Ovary (tissue), 3 donors: ENCODE measurements at regions not wholly inside any gene's neighbourhood (a gene's known extent, or its start where the extent isn't known, plus 50 kb on each side); places are given as distances from the start of the nearest gene placed in this dataset.

ENCODE experiments used
- EP300 ChIP-seq: sonication (generic); formaldehyde crosslinking; IDR thresholded peaks from one replicate; pipeline ENCODE4 v1.6.1; 2017; ENCODE audit warnings: antibody characterized with exemption
- POLR2A ChIP-seq: fragments of 450-650 bp; IDR thresholded peaks from one replicate; pipeline ENCODE4 v1.6.1; 2017; ENCODE audit warnings: antibody characterized with exemption, mild to moderate bottlenecking, moderate library complexity
- TF ChIP-seq, protein P1 (sequence below), 3 donors: fragments of 450-650 bp in 2 of 3; fragments of 200-600 bp in 1 of 3; IDR thresholded peaks; one replicate each; pipeline versions ENCODE4 v1.5.1 to v1.8.0; 2016 to 2022; ENCODE audit warnings: antibody characterized with exemption in 3 of 3, mild to moderate bottlenecking in 1 of 3
- donor health status: DM: no; HTN: no; CAD: no.

DNA sequence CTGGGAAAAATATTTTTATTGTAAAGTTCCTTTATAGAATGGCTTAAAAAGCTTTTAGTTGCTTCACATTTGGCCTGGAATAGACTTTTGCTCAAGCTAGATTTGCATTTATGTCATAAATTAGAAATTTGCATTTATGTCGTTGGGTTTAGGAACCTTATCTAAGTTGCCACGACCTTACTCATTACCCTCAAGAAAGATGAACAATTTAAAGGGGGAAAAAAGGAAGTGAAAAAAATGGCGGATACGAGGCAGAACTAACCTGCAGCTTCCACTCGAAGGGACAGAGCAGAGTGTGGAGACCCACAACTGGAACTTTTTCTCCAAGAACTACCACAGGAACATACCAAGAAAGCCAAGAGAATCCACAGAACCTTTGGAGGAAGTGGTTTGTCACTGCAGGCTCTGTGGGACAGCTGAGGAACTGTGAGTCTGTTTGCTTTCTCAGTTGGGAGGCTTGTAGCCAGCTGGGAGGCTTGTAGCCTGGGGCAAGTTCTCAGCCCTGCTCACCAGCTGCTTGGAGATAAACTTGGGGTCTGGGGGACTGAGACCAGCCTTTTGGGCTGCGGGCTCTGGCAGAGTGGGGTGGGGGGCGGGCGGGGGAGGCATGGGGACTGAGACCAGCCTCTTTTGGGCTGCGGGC is 349.9 kb upstream of the MEIS1 start:
- TF ChIP-seq POLR2A: no peak
- TF ChIP-seq, protein P1, sequence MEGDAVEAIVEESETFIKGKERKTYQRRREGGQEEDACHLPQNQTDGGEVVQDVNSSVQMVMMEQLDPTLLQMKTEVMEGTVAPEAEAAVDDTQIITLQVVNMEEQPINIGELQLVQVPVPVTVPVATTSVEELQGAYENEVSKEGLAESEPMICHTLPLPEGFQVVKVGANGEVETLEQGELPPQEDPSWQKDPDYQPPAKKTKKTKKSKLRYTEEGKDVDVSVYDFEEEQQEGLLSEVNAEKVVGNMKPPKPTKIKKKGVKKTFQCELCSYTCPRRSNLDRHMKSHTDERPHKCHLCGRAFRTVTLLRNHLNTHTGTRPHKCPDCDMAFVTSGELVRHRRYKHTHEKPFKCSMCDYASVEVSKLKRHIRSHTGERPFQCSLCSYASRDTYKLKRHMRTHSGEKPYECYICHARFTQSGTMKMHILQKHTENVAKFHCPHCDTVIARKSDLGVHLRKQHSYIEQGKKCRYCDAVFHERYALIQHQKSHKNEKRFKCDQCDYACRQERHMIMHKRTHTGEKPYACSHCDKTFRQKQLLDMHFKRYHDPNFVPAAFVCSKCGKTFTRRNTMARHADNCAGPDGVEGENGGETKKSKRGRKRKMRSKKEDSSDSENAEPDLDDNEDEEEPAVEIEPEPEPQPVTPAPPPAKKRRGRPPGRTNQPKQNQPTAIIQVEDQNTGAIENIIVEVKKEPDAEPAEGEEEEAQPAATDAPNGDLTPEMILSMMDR (IDR thresholded peaks at IDR 0.05): no peak
- no peak for TF ChIP-seq EP300
